Breast epithelium (tissue), 4 donors: ENCODE measurements at regions not wholly inside any gene's neighbourhood (a gene's known extent, or its start where the extent isn't known, plus 50 kb on each side); places are given as distances from the start of the nearest gene placed in this dataset.

ENCODE experiments used
- DNase-seq, 2 donors: peaks; one replicate each; pipeline ENCODE4 v3.0.0-alpha.2; 2019; ENCODE audit warnings: low spot score in 2 of 2
- H3K27ac ChIP-seq, 2 donors: fragments of 200-600 bp; sonication (generic) in 1 of 2; one replicate each; pipeline ENCODE4 v1.5.1; 2016 to 2019; ENCODE audit warnings: mild to moderate bottlenecking in 1 of 2
- H3K27me3 ChIP-seq, 2 donors: fragments of 200-600 bp; sonication (generic) in 1 of 2; one replicate each; pipeline versions ENCODE4 v1.5.1 to v1.6.0; 2017 to 2019; ENCODE audit warnings: control low read depth in 1 of 2, mild to moderate bottlenecking in 1 of 2
- H3K36me3 ChIP-seq: fragments of 200-600 bp; one replicate; pipeline ENCODE4 v1.5.1; 2019
- H3K4me1 ChIP-seq, 2 donors: fragments of 200-600 bp; sonication (generic); one replicate each; pipeline ENCODE4 v1.5.1; 2016 to 2019; ENCODE audit warnings: control low read depth in 1 of 2
- H3K4me3 ChIP-seq, 3 donors: fragments of 200-600 bp; sonication (generic); 1 replicate in 2 of 3; 2 replicates in 1 of 3; pipeline ENCODE4 v1.5.1; 2016 to 2019; ENCODE audit warnings: mild to moderate bottlenecking in 3 of 3, moderate library complexity in 2 of 3
- H3K9me3 ChIP-seq, 2 donors: fragments of 200-600 bp; sonication (generic) in 1 of 2; one replicate each; pipeline ENCODE4 v1.5.1; 2016 to 2019; ENCODE audit warnings: control low read depth in 1 of 2
- CTCF ChIP-seq, 3 donors: fragments of 450-650 bp; IDR thresholded peaks; one replicate each; pipeline ENCODE4 v1.5.1; 2016 to 2017; ENCODE audit warnings: antibody characterized with exemption in 3 of 3, mild to moderate bottlenecking in 3 of 3, moderate library complexity in 3 of 3
- POLR2A ChIP-seq: fragments of 450-650 bp; IDR thresholded peaks from one replicate; pipeline ENCODE4 v1.6.1; 2016; ENCODE audit warnings: antibody characterized with exemption, mild to moderate bottlenecking, moderate library complexity
- POLR2AphosphoS5 ChIP-seq, 3 donors: sonication (generic); formaldehyde crosslinking; IDR thresholded peaks; one replicate each; pipeline ENCODE4 v1.6.1; 2017; ENCODE audit warnings: antibody characterized with exemption in 3 of 3
- intact Hi-C: fragments of 100-400 bp; cut with DNase I; formaldehyde crosslinking; loops from one replicate; pipeline ENCODE4 v1.15.1; 2023; ENCODE audit warnings: low total_unique reads

GRCh38 chr21:35945089-35945671, 115.1 kb downstream of the SETD4 start:
- Histone ChIP-seq H3K9me3 (no peaks in the 10 kb centered on the region), H3K27ac (no peak overlapping the region), H3K4me1 (no peaks in the 10 kb centered on the region), H3K27me3 (no peaks in the 10 kb centered on the region), H3K4me3 (no peak overlapping the region), H3K36me3 (no peaks in the 10 kb centered on the region)
- TF ChIP-seq POLR2AphosphoS5 (IDR thresholded peaks at IDR 0.05) (no peak), POLR2A (no peak), CTCF (IDR thresholded peaks at IDR 0.05) (no peak)
- DNase-seq = no peak
- intact Hi-C loops = no loop called here

- no peak for TF ChIP-seq POLR2A
- TF ChIP-seq POLR2AphosphoS5 (IDR thresholded peaks at IDR 0.05) = no peak
- TF ChIP-seq CTCF (IDR thresholded peaks at IDR 0.05) = no peak
- no peak overlapping the region for H3K27ac ChIP-seq
- H3K27me3 ChIP-seq = no peaks in the 10 kb centered on the region
- no peak for DNase-seq
- H3K4me1 ChIP-seq = no peaks in the 10 kb centered on the region
- no peaks in the 10 kb centered on the region for H3K36me3 ChIP-seq
- H3K9me3 ChIP-seq = no peaks in the 10 kb centered on the region
- H3K4me3 ChIP-seq = no peak overlapping the region
- intact Hi-C loops = no loop called here
Measured at GRCh38 chr21:35943752-35944151, 116.6 kb downstream of the SETD4 start.

- H3K4me3 ChIP-seq = no peak overlapping the region
- H3K27ac ChIP-seq = no peak overlapping the region
- no peak for TF ChIP-seq POLR2AphosphoS5 (IDR thresholded peaks at IDR 0.05)
- no peak for DNase-seq
- H3K36me3 ChIP-seq = no peaks in the 10 kb centered on the region
- H3K27me3 ChIP-seq = no peaks in the 10 kb centered on the region
- intact Hi-C loops = no loop called here
- H3K4me1 ChIP-seq = no peaks in the 10 kb centered on the region
- no peaks in the 10 kb centered on the region for H3K9me3 ChIP-seq
Measured at GRCh38 chr21:35942211-35943144, 117.8 kb downstream of the SETD4 start.

GRCh38 chr21:35940074-35940927, 120.0 kb downstream of the SETD4 start:
- DNase-seq = peak in 1 of 2 donors; percentile 32
- no peak overlapping the region for H3K4me3 ChIP-seq
- H3K36me3 ChIP-seq = no peaks in the 10 kb centered on the region
- H3K27ac ChIP-seq = no peak overlapping the region
- TF ChIP-seq POLR2A (no peak), CTCF (IDR thresholded peaks at IDR 0.05) (peak in 2 of 3 donors; percentile 54 to 56)
- H3K27me3 ChIP-seq = no peaks in the 10 kb centered on the region
- intact Hi-C loops = no loop called here
- H3K9me3 ChIP-seq = no peaks in the 10 kb centered on the region
- no peaks in the 10 kb centered on the region for H3K4me1 ChIP-seq

GRCh38 chr21:35938446-35938845, 121.9 kb downstream of the SETD4 start:
- H3K4me3 ChIP-seq = no peak overlapping the region
- no peaks in the 10 kb centered on the region for H3K27me3 ChIP-seq
- no peak for DNase-seq
- H3K9me3 ChIP-seq = no peaks in the 10 kb centered on the region
- no peak overlapping the region for H3K27ac ChIP-seq
- TF ChIP-seq CTCF (IDR thresholded peaks at IDR 0.05) (no peak), POLR2AphosphoS5 (IDR thresholded peaks at IDR 0.05) (no peak), POLR2A (no peak)
- H3K36me3 ChIP-seq = no peaks in the 10 kb centered on the region
- intact Hi-C loops = no loop called here
- H3K4me1 ChIP-seq = peaks cover 0 to 3% of the 10 kb centered on the region in 2 donors
